HG02840 (cell line): ENCODE measurements at regions not wholly inside any gene's neighbourhood (a gene's known extent, or its start where the extent isn't known, plus 50 kb on each side); places are given as distances from the start of the nearest gene placed in this dataset.
"Not testable (repeated sequence)": the region's sequence is repeated elsewhere in the genome, so short reads cannot be mapped to it uniquely, and the experiment has no call there.

Experiments
- ATAC-seq: cut with Tn5 transposase; IDR thresholded peaks from one replicate; pipeline ENCODE4 v1.9.1; 2021; ENCODE audit warnings: mild to moderate bottlenecking, moderate library complexity, moderate number of reproducible peaks; ENCODE audit not compliant: unreplicated experiment, low FRiP score

- no peak for ATAC-seq
These were observed 457.0 kb upstream of the MYT1L start for GRCh38 chr2:2788076-2788475.

- ATAC-seq = no peak
These were observed 456.3 kb upstream of the MYT1L start for GRCh38 chr2:2787301-2787907.

- ATAC-seq = no peak
These were observed 450.9 kb upstream of the MYT1L start for GRCh38 chr2:2782007-2782406.

GRCh38 chr2:2779727-2780126 lies 448.7 kb upstream of the MYT1L start:
- ATAC-seq = no peak

- no peak for ATAC-seq
These were observed 446.8 kb upstream of the MYT1L start for GRCh38 chr2:2777876-2778275.

- ATAC-seq = no peak
These were observed 446.1 kb upstream of the MYT1L start for GRCh38 chr2:2777213-2777612.

GRCh38 chr2:2775018-2775417 lies 443.9 kb upstream of the MYT1L start:
- no peak for ATAC-seq

- no peak for ATAC-seq
These were observed 442.6 kb upstream of the MYT1L start for GRCh38 chr2:2773692-2774091.

GRCh38 chr2:2773080-2773479 lies 442.0 kb upstream of the MYT1L start:
- not testable (repeated sequence) for ATAC-seq

GRCh38 chr2:2771721-2772411 lies 440.8 kb upstream of the MYT1L start:
- no peak for ATAC-seq

- ATAC-seq = no peak
These were observed 438.7 kb upstream of the MYT1L start for GRCh38 chr2:2769481-2770431.

- no peak for ATAC-seq
These were observed 437.4 kb upstream of the MYT1L start for GRCh38 chr2:2768476-2768875.

- ATAC-seq = no peak
These were observed 436.8 kb upstream of the MYT1L start for GRCh38 chr2:2767837-2768236.

GRCh38 chr2:2765839-2766495 lies 434.9 kb upstream of the MYT1L start:
- ATAC-seq = no peak

GRCh38 chr2:2765176-2765800 lies 434.2 kb upstream of the MYT1L start:
- no peak for ATAC-seq

- no peak for ATAC-seq
These were observed 433.7 kb upstream of the MYT1L start for GRCh38 chr2:2764739-2765138.

- no peak for ATAC-seq
These were observed 432.9 kb upstream of the MYT1L start for GRCh38 chr2:2764001-2764355.

GRCh38 chr2:2763351-2764000 lies 432.4 kb upstream of the MYT1L start:
- no peak for ATAC-seq

- no peak for ATAC-seq
These were observed 431.8 kb upstream of the MYT1L start for GRCh38 chr2:2762913-2763312.
